ENCODE measurements at regions not wholly inside any gene's neighbourhood (a gene's known extent, or its start where the extent isn't known, plus 50 kb on each side); places are given as distances from the start of the nearest gene placed in this dataset.

DNA sequence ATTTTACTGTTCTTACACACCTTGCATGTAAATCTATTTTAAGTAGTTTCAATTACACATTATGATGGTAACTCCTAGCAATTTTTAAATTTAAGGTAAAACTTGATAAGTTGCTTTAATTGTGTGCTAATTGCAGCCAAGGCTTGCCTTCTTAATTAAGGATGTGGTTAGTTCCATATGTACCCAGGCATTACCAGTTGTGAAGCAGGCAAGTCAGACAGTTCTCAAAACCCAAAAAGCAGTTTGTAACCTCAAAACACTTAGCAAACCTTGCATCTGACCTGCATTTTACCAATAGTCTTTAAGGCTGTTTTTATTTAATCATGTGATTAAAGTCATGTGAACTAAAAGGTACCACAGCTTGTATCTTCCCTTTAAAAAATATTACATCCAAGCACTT is 1159.4 kb downstream of the DSC3 start:
- TF ChIP-seq CBX1 (IDR thresholded peaks at IDR 0.05; ENCODE audit: low read depth) (no peak), CHD4 (IDR thresholded peaks at IDR 0.05; ENCODE audit: borderline replicate concordance, low read length) (no peak), ZBTB21 (CRISPR knock-in tag; IDR thresholded peaks at IDR 0.05) (no peak), ZNF12 (CRISPR knock-in tag; IDR thresholded peaks at IDR 0.05) (no peak), PHB2 (IDR thresholded peaks at IDR 0.05; ENCODE audit: partially characterized antibody) (no peak), BHLHE40 (IDR thresholded peaks at IDR 0.05; ENCODE audit: low read length) (no peak), TCF12 (IDR thresholded peaks at IDR 0.05) (no peak), TCF12 (CRISPR knock-in tag; IDR thresholded peaks at IDR 0.05) (no peak), RFX5 (IDR thresholded peaks at IDR 0.05; ENCODE audit: low read depth, low read length) (no peak), ZNF354B (CRISPR knock-in tag; IDR thresholded peaks at IDR 0.05) (no peak)
- TF ChIP-seq, protein P1, sequence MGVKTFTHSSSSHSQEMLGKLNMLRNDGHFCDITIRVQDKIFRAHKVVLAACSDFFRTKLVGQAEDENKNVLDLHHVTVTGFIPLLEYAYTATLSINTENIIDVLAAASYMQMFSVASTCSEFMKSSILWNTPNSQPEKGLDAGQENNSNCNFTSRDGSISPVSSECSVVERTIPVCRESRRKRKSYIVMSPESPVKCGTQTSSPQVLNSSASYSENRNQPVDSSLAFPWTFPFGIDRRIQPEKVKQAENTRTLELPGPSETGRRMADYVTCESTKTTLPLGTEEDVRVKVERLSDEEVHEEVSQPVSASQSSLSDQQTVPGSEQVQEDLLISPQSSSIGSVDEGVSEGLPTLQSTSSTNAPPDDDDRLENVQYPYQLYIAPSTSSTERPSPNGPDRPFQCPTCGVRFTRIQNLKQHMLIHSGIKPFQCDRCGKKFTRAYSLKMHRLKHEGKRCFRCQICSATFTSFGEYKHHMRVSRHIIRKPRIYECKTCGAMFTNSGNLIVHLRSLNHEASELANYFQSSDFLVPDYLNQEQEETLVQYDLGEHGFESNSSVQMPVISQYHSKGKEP (CRISPR knock-in tag; IDR thresholded peaks at IDR 0.05): no peak
- TF ChIP-seq, protein P2, sequence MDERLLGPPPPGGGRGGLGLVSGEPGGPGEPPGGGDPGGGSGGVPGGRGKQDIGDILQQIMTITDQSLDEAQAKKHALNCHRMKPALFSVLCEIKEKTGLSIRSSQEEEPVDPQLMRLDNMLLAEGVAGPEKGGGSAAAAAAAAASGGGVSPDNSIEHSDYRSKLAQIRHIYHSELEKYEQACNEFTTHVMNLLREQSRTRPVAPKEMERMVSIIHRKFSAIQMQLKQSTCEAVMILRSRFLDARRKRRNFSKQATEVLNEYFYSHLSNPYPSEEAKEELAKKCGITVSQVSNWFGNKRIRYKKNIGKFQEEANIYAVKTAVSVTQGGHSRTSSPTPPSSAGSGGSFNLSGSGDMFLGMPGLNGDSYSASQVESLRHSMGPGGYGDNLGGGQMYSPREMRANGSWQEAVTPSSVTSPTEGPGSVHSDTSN (CRISPR knock-in tag; IDR thresholded peaks at IDR 0.05): no peak
- TF ChIP-seq, protein P3, sequence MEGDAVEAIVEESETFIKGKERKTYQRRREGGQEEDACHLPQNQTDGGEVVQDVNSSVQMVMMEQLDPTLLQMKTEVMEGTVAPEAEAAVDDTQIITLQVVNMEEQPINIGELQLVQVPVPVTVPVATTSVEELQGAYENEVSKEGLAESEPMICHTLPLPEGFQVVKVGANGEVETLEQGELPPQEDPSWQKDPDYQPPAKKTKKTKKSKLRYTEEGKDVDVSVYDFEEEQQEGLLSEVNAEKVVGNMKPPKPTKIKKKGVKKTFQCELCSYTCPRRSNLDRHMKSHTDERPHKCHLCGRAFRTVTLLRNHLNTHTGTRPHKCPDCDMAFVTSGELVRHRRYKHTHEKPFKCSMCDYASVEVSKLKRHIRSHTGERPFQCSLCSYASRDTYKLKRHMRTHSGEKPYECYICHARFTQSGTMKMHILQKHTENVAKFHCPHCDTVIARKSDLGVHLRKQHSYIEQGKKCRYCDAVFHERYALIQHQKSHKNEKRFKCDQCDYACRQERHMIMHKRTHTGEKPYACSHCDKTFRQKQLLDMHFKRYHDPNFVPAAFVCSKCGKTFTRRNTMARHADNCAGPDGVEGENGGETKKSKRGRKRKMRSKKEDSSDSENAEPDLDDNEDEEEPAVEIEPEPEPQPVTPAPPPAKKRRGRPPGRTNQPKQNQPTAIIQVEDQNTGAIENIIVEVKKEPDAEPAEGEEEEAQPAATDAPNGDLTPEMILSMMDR (CRISPR knock-in tag; IDR thresholded peaks at IDR 0.05): no peak
